GM06990 (cell line): ENCODE measurements at regions not wholly inside any gene's neighbourhood (a gene's known extent, or its start where the extent isn't known, plus 50 kb on each side); places are given as distances from the start of the nearest gene placed in this dataset.
"Not testable (repeated sequence)": the region's sequence is repeated elsewhere in the genome, so short reads cannot be mapped to it uniquely, and the experiment has no call there.

ENCODE experiments used
- DNase-seq: peaks from one replicate; pipeline ENCODE4 v3.0.0-alpha.2; 2011; ENCODE audit not compliant: insufficient read length; ENCODE audit errors: extremely low read depth
- H3K27me3 ChIP-seq: replicated peaks from 2 replicates; pipeline ENCODE4 v1.6.0; 2011; ENCODE audit warnings: low read length; ENCODE audit not compliant: control insufficient read depth, insufficient read depth
- H3K36me3 ChIP-seq: 2 replicates; pipeline ENCODE4 v1.5.1; 2011; ENCODE audit warnings: low read length; ENCODE audit not compliant: control insufficient read depth, insufficient read depth
- H3K4me3 ChIP-seq: replicated peaks from 2 replicates; pipeline ENCODE4 v1.5.1; 2011; ENCODE audit warnings: low read depth, mild to moderate bottlenecking, control low read depth, low read length
- TF ChIP-seq, protein P1 (sequence below): IDR thresholded peaks from 2 replicates; pipeline ENCODE4 v1.5.1; 2011; ENCODE audit warnings: low read length, control low read depth, mild to moderate bottlenecking, inconsistent platforms; ENCODE audit not compliant: insufficient read depth, poor library complexity, severe bottlenecking

DNA sequence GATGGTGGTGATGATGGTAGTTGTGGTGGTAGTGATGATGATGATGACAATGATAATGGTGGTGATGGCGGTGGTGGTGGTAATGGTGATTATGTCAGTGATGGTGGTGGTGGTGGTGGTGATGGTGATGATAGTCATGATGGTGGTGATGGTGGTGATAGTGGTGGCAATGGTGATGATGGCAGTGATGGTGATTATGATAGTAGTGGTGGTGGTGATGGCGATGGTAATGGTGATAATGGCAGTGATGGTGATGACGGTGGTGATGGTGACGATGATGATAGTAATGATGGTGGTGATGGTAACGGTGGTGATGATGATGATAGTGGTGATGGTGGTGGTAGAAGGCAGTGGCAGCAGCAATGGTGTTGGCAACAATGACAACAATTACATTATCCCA is 55.3 kb downstream of the RBFOX3 start:
- no peaks in the 10 kb centered on the region; the same call in 1 of the 2 replicates for H3K27me3 ChIP-seq
- TF ChIP-seq, protein P1, sequence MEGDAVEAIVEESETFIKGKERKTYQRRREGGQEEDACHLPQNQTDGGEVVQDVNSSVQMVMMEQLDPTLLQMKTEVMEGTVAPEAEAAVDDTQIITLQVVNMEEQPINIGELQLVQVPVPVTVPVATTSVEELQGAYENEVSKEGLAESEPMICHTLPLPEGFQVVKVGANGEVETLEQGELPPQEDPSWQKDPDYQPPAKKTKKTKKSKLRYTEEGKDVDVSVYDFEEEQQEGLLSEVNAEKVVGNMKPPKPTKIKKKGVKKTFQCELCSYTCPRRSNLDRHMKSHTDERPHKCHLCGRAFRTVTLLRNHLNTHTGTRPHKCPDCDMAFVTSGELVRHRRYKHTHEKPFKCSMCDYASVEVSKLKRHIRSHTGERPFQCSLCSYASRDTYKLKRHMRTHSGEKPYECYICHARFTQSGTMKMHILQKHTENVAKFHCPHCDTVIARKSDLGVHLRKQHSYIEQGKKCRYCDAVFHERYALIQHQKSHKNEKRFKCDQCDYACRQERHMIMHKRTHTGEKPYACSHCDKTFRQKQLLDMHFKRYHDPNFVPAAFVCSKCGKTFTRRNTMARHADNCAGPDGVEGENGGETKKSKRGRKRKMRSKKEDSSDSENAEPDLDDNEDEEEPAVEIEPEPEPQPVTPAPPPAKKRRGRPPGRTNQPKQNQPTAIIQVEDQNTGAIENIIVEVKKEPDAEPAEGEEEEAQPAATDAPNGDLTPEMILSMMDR, result no peak
- no peak for DNase-seq

DNA sequence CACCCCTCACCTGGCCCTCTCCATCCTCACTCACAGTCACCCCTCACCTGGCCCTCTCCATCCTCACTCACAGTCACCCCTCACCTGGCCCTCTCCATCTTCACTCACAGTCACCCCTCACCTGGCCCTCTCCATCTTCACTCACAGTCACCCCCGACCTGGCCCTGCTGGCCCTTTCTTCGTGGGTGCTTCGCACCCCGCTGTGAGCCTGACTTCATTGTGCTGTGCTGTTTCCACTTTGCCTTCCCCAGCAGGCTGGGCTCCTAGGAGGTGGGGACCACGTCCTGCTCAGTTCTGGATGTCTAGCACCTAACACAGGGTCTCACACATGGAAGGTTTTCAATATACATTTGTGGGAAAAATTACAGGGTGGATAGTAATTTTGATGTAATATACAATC is 56.5 kb downstream of the RBFOX3 start:
- H3K27me3 ChIP-seq, DNase-seq, H3K36me3 ChIP-seq, H3K4me3 ChIP-seq: not testable (repeated sequence)

More for the DNA sequence above, 55.3 kb downstream of the RBFOX3 start:
- H3K36me3 ChIP-seq, result no peaks in the 10 kb centered on the region
- H3K4me3 ChIP-seq, result no peak overlapping the region

DNA sequence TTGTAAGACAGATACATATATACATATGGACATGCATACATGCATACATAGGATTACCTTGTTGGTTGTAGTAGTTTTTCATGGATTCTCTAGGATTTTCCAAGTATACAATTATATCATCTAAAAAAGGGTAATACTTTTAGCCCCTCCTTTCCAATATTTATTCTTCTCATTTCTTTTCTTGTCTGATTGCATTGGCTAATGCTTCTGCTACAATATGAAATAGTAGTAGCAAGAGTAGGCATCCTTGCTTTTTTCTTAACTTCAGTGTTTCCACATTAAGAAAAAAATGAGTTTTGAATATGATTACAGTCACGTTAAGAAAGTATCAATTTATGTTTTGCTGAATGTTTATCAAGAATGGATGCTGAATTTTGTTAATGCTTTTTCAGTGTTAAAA is 58.0 kb downstream of the RBFOX3 start:
- Histone ChIP-seq H3K27me3 (no peaks in the 10 kb centered on the region), H3K4me3 (no peak overlapping the region), H3K36me3 (no peaks in the 10 kb centered on the region)
- no peak for DNase-seq
- TF ChIP-seq, protein P1, result no peak

DNA sequence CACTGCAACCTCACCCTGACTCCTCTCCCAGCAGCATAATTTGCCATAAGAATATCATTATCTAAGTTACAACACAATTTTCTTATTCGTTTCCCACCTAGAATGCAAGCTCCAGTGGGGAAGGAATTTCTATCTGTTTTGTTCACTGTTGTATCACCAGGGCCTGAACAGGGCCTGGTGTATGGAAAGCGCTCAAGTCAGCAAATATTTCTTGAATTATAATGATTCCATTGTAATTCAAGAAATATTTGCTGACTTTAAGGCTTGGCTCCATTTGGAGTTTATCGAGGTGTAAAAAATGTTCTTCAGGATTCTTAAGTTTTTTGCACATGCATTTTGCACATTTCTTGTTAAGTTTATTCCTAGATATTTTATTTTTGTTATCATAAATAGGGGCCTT is 58.4 kb downstream of the RBFOX3 start:
- DNase-seq, result no peak
- Histone ChIP-seq H3K4me3 (no peak overlapping the region), H3K36me3 (no peaks in the 10 kb centered on the region), H3K27me3 (no peaks in the 10 kb centered on the region)
- TF ChIP-seq, protein P1, result no peak

DNA sequence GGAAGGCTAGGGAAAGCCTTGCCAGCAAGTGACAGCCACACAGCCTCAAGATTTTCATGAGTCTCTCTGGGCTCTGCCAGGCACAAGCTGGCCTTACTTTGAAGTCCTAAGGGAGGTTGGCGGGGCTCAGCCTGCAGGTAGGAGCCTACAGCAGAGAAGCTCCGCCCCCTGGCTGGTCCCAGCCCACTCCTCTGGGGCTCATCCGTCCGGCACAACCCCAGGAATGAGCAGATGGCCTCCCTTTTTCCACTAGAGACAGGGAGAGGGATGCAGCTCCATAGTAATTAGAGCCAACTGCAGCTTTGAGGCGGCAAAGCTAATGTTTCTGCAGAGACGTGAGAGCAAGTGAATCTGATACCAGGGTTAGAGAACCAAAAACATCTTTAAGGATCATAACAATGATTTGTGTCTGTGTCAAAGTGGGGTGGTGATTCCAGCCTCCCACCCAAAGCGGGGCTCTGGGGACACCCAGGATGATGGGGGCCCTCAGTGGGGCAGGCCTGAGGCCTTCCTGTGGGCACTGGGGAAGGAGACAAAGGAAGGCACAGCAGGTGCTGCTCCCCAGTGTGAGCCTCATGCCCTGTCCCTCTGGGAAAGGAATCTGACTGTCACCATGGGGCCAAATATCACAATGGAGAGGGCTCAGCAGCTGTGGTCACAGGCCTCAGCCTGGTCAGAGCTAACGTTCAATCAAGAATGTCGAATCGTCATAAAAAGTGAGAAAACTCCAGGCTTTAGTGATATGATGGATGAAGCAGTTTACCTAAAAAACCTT is 61.5 kb downstream of the RBFOX3 start:
- DNase-seq, result no peak
- TF ChIP-seq, protein P1, result no peak
- H3K27me3 ChIP-seq, result peaks cover 2% of the 10 kb centered on the region
- no peak overlapping the region for H3K4me3 ChIP-seq
- H3K36me3 ChIP-seq, result no peaks in the 10 kb centered on the region

DNA sequence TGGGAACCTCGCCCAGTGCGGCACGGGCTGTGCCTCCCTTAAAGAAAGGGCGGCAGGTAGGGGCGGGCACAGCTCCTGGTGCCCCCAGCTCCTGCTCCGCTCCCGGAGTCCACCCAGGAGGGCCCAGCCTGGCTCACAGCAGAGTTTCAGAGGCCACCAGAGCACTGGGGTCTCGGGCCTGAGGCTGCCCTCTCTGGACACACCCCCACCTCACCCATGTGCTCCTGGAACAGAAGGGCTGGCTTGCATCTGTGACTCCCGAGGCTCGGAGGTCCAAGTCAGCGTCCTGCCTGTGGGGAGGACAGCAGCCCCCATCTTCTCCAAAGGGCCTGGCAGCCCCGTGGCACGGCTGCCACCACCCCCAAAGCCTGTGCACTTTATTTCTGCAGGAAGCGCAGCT is 62.7 kb downstream of the RBFOX3 start:
- no peak for DNase-seq
- TF ChIP-seq, protein P1, result no peak
- Histone ChIP-seq H3K27me3 (peaks cover 4% of the 10 kb centered on the region), H3K36me3 (no peaks in the 10 kb centered on the region), H3K4me3 (no peak overlapping the region)
